Aorta (tissue), 5 donors: ENCODE measurements at regions not wholly inside any gene's neighbourhood (a gene's known extent, or its start where the extent isn't known, plus 50 kb on each side); places are given as distances from the start of the nearest gene placed in this dataset.

Source experiments
- ATAC-seq: fragments of 200-7000 bp; cut with Tn5 transposase; one replicate; pipeline ENCODE4 v1.9.1; 2022; ENCODE audit warnings: moderate library complexity; ENCODE audit not compliant: low FRiP score
- DNase-seq, 2 donors: peaks; one replicate each; pipeline ENCODE4 v3.0.0-alpha.2; 2020
- H3K27ac ChIP-seq, 2 donors: one replicate each; pipeline ENCODE4 v1.5.1; 2013; ENCODE audit warnings: low read length in 2 of 2, mild to moderate bottlenecking in 2 of 2, moderate library complexity in 2 of 2, control low read depth in 1 of 2, inconsistent platforms in 1 of 2, low read depth in 1 of 2
- H3K27me3 ChIP-seq, 2 donors: one replicate each; pipeline ENCODE4 v1.6.1; 2013; ENCODE audit warnings: control low read depth in 1 of 2, low read length in 1 of 2, mild to moderate bottlenecking in 1 of 2, moderate library complexity in 1 of 2; ENCODE audit not compliant: insufficient read depth in 2 of 2, control insufficient read depth in 1 of 2
- H3K36me3 ChIP-seq, 2 donors: one replicate each; pipeline ENCODE4 v1.6.1; 2013; ENCODE audit warnings: control low read depth in 1 of 2, low read length in 1 of 2, mild to moderate bottlenecking in 1 of 2; ENCODE audit not compliant: insufficient read depth in 2 of 2, control insufficient read depth in 1 of 2
- H3K4me1 ChIP-seq, 2 donors: one replicate each; pipeline ENCODE4 v1.6.1; 2013; ENCODE audit warnings: low read length in 2 of 2, control low read depth in 1 of 2, mild to moderate bottlenecking in 1 of 2, moderate library complexity in 1 of 2; ENCODE audit not compliant: insufficient read depth in 2 of 2, control insufficient read depth in 1 of 2
- H3K4me3 ChIP-seq, 2 donors: one replicate each; pipeline ENCODE4 v1.5.1; 2013; ENCODE audit warnings: low read length in 2 of 2, control low read depth in 1 of 2, mild to moderate bottlenecking in 1 of 2
- H3K9me3 ChIP-seq: one replicate; pipeline ENCODE4 v1.6.1; 2013; ENCODE audit warnings: mild to moderate bottlenecking, low read length; ENCODE audit not compliant: control insufficient read depth
- WGBS, 2 donors: extraction: QIAGEN DNeasy Blood & Tissue Kit; methylation state at CpG; one replicate each; pipeline ENCODE4 v1.1.7; 2013; 5-methylcytosine and 5-hydroxymethylcytosine counted together
- intact Hi-C, 2 donors: fragments of 100-400 bp; cut with DNase I; formaldehyde crosslinking; loops; one replicate each; pipeline versions ENCODE4 v1.14.2 to v1.15.0; 2022
- donor health status: healthy with polysubstance abuse.
- donor health status: Bipolar disorder and iron deficiency.
- donor health status: DM: no; HTN: no; CAD: no.
- donor health status: DM: no; HTN: no; CAD: no.
- donor health status: DM: yes; HTN: yes; CAD: no.

- ATAC-seq: no peak
- Histone ChIP-seq H3K4me1 (no peaks in the 10 kb centered on the region), H3K27me3 (no peaks in the 10 kb centered on the region), H3K36me3 (no peaks in the 10 kb centered on the region), H3K9me3 (no peaks in the 10 kb centered on the region), H3K4me3 (no peak overlapping the region), H3K27ac (no peak overlapping the region)
- intact Hi-C loops: no loop called here
- DNase-seq: no peak
- 56% methylated on average over 11 of the region's 11 CpGs for WGBS, 2 donors
Observed at GRCh38 chr7:153322991-153323390, 563.4 kb downstream of the ACTR3B start.

GRCh38 chr7:153324094-153324493 is 564.5 kb downstream of the ACTR3B start:
- DNase-seq (no peak), ATAC-seq (no peak)
- intact Hi-C loops: no loop called here
- H3K4me3 ChIP-seq: no peak overlapping the region
- 79 to 81% methylated on average over 5 of the region's 5 CpGs for WGBS, 2 donors
- H3K27ac ChIP-seq: no peak overlapping the region
- H3K27me3 ChIP-seq: no peaks in the 10 kb centered on the region
- no peaks in the 10 kb centered on the region for H3K36me3 ChIP-seq
- H3K4me1 ChIP-seq: no peaks in the 10 kb centered on the region
- H3K9me3 ChIP-seq: no peaks in the 10 kb centered on the region

- DNase-seq (no peak), ATAC-seq (no peak)
- no peak overlapping the region for H3K27ac ChIP-seq
- intact Hi-C loops: no loop called here
- 87 to 90% methylated on average over 9 of the region's 9 CpGs for WGBS, 2 donors
- no peak overlapping the region for H3K4me3 ChIP-seq
- H3K4me1 ChIP-seq: no peaks in the 10 kb centered on the region
- no peaks in the 10 kb centered on the region for H3K36me3 ChIP-seq
- H3K27me3 ChIP-seq: no peaks in the 10 kb centered on the region
- peaks cover 2% of the 10 kb centered on the region for H3K9me3 ChIP-seq
Observed at GRCh38 chr7:153327683-153328082, 568.1 kb downstream of the ACTR3B start.

- intact Hi-C loops: no loop called here
- DNase-seq: no peak
- Histone ChIP-seq H3K27me3 (no peaks in the 10 kb centered on the region), H3K4me1 (no peaks in the 10 kb centered on the region), H3K27ac (no peak overlapping the region), H3K36me3 (no peaks in the 10 kb centered on the region), H3K4me3 (no peak overlapping the region), H3K9me3 (peaks cover 2% of the 10 kb centered on the region)
- no peak for ATAC-seq
- 74 to 81% methylated on average over 3 of the region's 3 CpGs for WGBS, 2 donors
Observed at GRCh38 chr7:153331427-153331826, 571.9 kb downstream of the ACTR3B start.

- H3K9me3 ChIP-seq: no peaks in the 10 kb centered on the region
- no peaks in the 10 kb centered on the region for H3K36me3 ChIP-seq
- H3K4me3 ChIP-seq: no peak overlapping the region
- intact Hi-C loops: no loop called here
- 84 to 90% methylated on average over 5 of the region's 5 CpGs for WGBS, 2 donors
- ATAC-seq (no peak), DNase-seq (no peak)
- H3K4me1 ChIP-seq: no peaks in the 10 kb centered on the region
- no peaks in the 10 kb centered on the region for H3K27me3 ChIP-seq
- H3K27ac ChIP-seq: no peak overlapping the region
Observed at GRCh38 chr7:153354071-153354470, 594.5 kb downstream of the ACTR3B start.

- 56 to 65% methylated on average over 5 of the region's 5 CpGs for WGBS, 2 donors
- no peaks in the 10 kb centered on the region for H3K27me3 ChIP-seq
Observed at GRCh38 chr7:153370092-153370491, 610.5 kb downstream of the ACTR3B start.

GRCh38 chr7:153380636-153381035 is 621.1 kb downstream of the ACTR3B start:
- DNase-seq: no peak
- Histone ChIP-seq H3K36me3 (no peaks in the 10 kb centered on the region), H3K27me3 (no peaks in the 10 kb centered on the region), H3K4me3 (no peak overlapping the region), H3K27ac (no peak overlapping the region), H3K9me3 (peaks cover 2% of the 10 kb centered on the region), H3K4me1 (no peaks in the 10 kb centered on the region)
- intact Hi-C loops: no loop called here
- ATAC-seq: no peak
- WGBS, 2 donors: 67 to 70% methylated on average over 7 of the region's 7 CpGs

More at GRCh38 chr7:153370092-153370491, 610.5 kb downstream of the ACTR3B start:
- Histone ChIP-seq H3K9me3 (peaks cover 4% of the 10 kb centered on the region), H3K4me1 (no peaks in the 10 kb centered on the region), H3K36me3 (no peaks in the 10 kb centered on the region), H3K27ac (no peak overlapping the region), H3K4me3 (no peak overlapping the region)
- intact Hi-C loops: no loop called here
- no peak for DNase-seq
- no peak for ATAC-seq

- intact Hi-C loops: no loop called here
- no peak overlapping the region for H3K4me3 ChIP-seq
- H3K9me3 ChIP-seq: peaks cover 2% of the 10 kb centered on the region
- ATAC-seq (peak; percentile 80), DNase-seq (no peak)
- no peaks in the 10 kb centered on the region for H3K36me3 ChIP-seq
- H3K4me1 ChIP-seq: no peaks in the 10 kb centered on the region
- H3K27ac ChIP-seq: no peak overlapping the region
- WGBS, 2 donors: 17% methylated on average over 13 of the region's 13 CpGs
- peaks cover 0 to 2% of the 10 kb centered on the region in 2 donors for H3K27me3 ChIP-seq
Observed at GRCh38 chr7:153381275-153382040, 621.9 kb downstream of the ACTR3B start.

GRCh38 chr7:153382641-153383101 is 623.1 kb downstream of the ACTR3B start:
- WGBS, 2 donors: 80 to 84% methylated on average over 8 of the region's 8 CpGs
- Histone ChIP-seq H3K4me3 (no peak overlapping the region), H3K27me3 (peaks cover 0 to 2% of the 10 kb centered on the region in 2 donors), H3K4me1 (no peaks in the 10 kb centered on the region), H3K36me3 (no peaks in the 10 kb centered on the region), H3K27ac (no peak overlapping the region), H3K9me3 (peaks cover 2% of the 10 kb centered on the region)
- intact Hi-C loops: no loop called here
- ATAC-seq (peak; percentile 80), DNase-seq (no peak)
